HFFc6 (cell line): ENCODE measurements at regions not wholly inside any gene's neighbourhood (a gene's known extent, or its start where the extent isn't known, plus 50 kb on each side); places are given as distances from the start of the nearest gene placed in this dataset.

Source experiments
- DNase-seq: peaks from one replicate; pipeline ENCODE4 v3.0.0-alpha.2; 2018
- H3K27ac Mint-ChIP-seq: 2 replicates; pipeline ENCODE4 v1.8.0; 2020; ENCODE audit warnings: mild to moderate bottlenecking, mixed read lengths
- H3K27me3 Mint-ChIP-seq: 2 replicates; pipeline ENCODE4 v1.8.0; 2021; ENCODE audit warnings: mild to moderate bottlenecking, moderate library complexity, mixed read lengths; ENCODE audit not compliant: insufficient read depth
- H3K36me3 Mint-ChIP-seq: 2 replicates; pipeline ENCODE4 v1.8.0; 2021; ENCODE audit warnings: low read depth, mixed read lengths
- H3K4me1 Mint-ChIP-seq: 2 replicates; pipeline ENCODE4 v1.8.0; 2020; ENCODE audit warnings: low read depth, mixed read lengths
- H3K4me3 Mint-ChIP-seq: 2 replicates; pipeline ENCODE4 v1.8.0; 2020; ENCODE audit warnings: mild to moderate bottlenecking, moderate library complexity, mixed read lengths
- H3K9me3 Mint-ChIP-seq: 2 replicates; pipeline ENCODE4 v1.8.0; 2020; ENCODE audit warnings: mild to moderate bottlenecking, mixed read lengths
- CTCF ChIP-seq: fragments of 200-600 bp; sonication (generic); IDR thresholded peaks from 2 replicates; pipeline ENCODE4 v1.5.0; 2021; ENCODE audit warnings: antibody characterized with exemption, mild to moderate bottlenecking

GRCh38 chr16:86799367-86799766 is 221.0 kb downstream of the FOXL1 start:
- Mint-ChIP-seq H3K9me3 (peaks cover 4% of the 10 kb centered on the region; the same call in 1 of the 2 replicates), H3K4me1 (peaks cover 5% of the 10 kb centered on the region; the same call in 1 of the 2 replicates), H3K27ac (no peak overlapping the region), H3K36me3 (no peaks in the 10 kb centered on the region; the same call in 1 of the 2 replicates), H3K4me3 (no peak overlapping the region), H3K27me3 (peaks cover 60% of the 10 kb centered on the region)
- no peak for TF ChIP-seq CTCF
- DNase-seq, result no peak

- H3K4me3 Mint-ChIP-seq, result no peak overlapping the region
- H3K9me3 Mint-ChIP-seq, result peaks cover 4% of the 10 kb centered on the region; the same call in 1 of the 2 replicates
- H3K27me3 Mint-ChIP-seq, result peaks cover 68% of the 10 kb centered on the region
- no peaks in the 10 kb centered on the region for H3K4me1 Mint-ChIP-seq
- no peak for DNase-seq
- H3K36me3 Mint-ChIP-seq, result no peaks in the 10 kb centered on the region
- H3K27ac Mint-ChIP-seq, result no peak overlapping the region
- TF ChIP-seq CTCF, result no peak
These were observed 222.5 kb downstream of the FOXL1 start for GRCh38 chr16:86800894-86801293.

GRCh38 chr16:86802013-86802412 is 223.7 kb downstream of the FOXL1 start:
- no peak for DNase-seq
- H3K27ac Mint-ChIP-seq, result no peak overlapping the region
- no peak overlapping the region for H3K4me3 Mint-ChIP-seq
- H3K27me3 Mint-ChIP-seq, result peaks cover 78% of the 10 kb centered on the region
- 0 out of 2 replicates have a peak, but pooled peaks cover 2% of the 10 kb centered on the region for H3K4me1 Mint-ChIP-seq
- H3K9me3 Mint-ChIP-seq, result peaks cover 4% of the 10 kb centered on the region; the same call in 1 of the 2 replicates
- no peaks in the 10 kb centered on the region for H3K36me3 Mint-ChIP-seq
- TF ChIP-seq CTCF, result no peak

GRCh38 chr16:86805188-86805587 is 226.8 kb downstream of the FOXL1 start:
- Mint-ChIP-seq H3K27me3 (peaks cover 59% of the 10 kb centered on the region), H3K36me3 (no peaks in the 10 kb centered on the region; the same call in 1 of the 2 replicates), H3K9me3 (peaks cover 4% of the 10 kb centered on the region; the same call in 1 of the 2 replicates), H3K4me1 (peaks cover 21% of the 10 kb centered on the region), H3K4me3 (no peak overlapping the region), H3K27ac (no peak overlapping the region)
- no peak for TF ChIP-seq CTCF
- no peak for DNase-seq

- peaks cover 21% of the 10 kb centered on the region for H3K4me1 Mint-ChIP-seq
- no peaks in the 10 kb centered on the region; the same call in 1 of the 2 replicates for H3K36me3 Mint-ChIP-seq
- no peak for DNase-seq
- 0 out of 2 replicates have a peak overlapping the region, but pooled peaks have one; percentile 22 for H3K4me3 Mint-ChIP-seq
- H3K9me3 Mint-ChIP-seq, result peaks cover 4% of the 10 kb centered on the region; the same call in 1 of the 2 replicates
- no peak overlapping the region for H3K27ac Mint-ChIP-seq
- TF ChIP-seq CTCF, result no peak
- peaks cover 47% of the 10 kb centered on the region for H3K27me3 Mint-ChIP-seq
These were observed 228.0 kb downstream of the FOXL1 start for GRCh38 chr16:86806181-86806837.
